A549 (cell line): ENCODE measurements at regions not wholly inside any gene's neighbourhood (a gene's known extent, or its start where the extent isn't known, plus 50 kb on each side); places are given as distances from the start of the nearest gene placed in this dataset.

Source experiments
- ATAC-seq, 2 experiments: fragments of 200-7000 bp in 1 of 2; fragments of >200 bp in 1 of 2; cut with Nextera tagmentation in 1 of 2; cut with Tn5 transposase in 1 of 2; 3 replicates each; pipeline versions ENCODE4 v1.8.0 to v1.9.1; 2018 to 2020; ENCODE audit warnings: mild to moderate bottlenecking in 1 of 2, moderate library complexity in 1 of 2
- CTCF ChIA-PET: fragments of 300-600 bp; sonication (Branson Sonifier 250); formaldehyde crosslinking; extraction: SDS; loops from one replicate; lab custom pipeline; 2021; ENCODE audit warnings: antibody characterized with exemption, inconsistent platforms; lab: Yijun Ruan, JAX
- POLR2A ChIA-PET: fragments of 350-600 bp; formaldehyde crosslinking; extraction: SDS; loops from one replicate; lab custom pipeline; 2021; ENCODE audit warnings: antibody characterized with exemption, inconsistent platforms; lab: Yijun Ruan, JAX
- DNase-seq, 2 experiments: peaks; one replicate each; pipeline versions ENCODE4 v3.0.0 to v3.0.0-alpha.2; 2011 to 2016; ENCODE audit warnings: low read depth in 1 of 2, low spot score in 1 of 2
- FAIRE-seq: peaks from 2 replicates; lab custom pipeline; 2011; peaks lifted over from hg19 to GRCh38; lab: Jason Lieb, UNC
- H3K27ac ChIP-seq, 2 experiments: fragments of >200 bp; sonication (Bioruptor Twin); formaldehyde crosslinking; 3 replicates each; pipeline ENCODE4 v1.5.1; 2016 to 2017
- H3K4me1 ChIP-seq: fragments of >200 bp; sonication (Bioruptor Twin); formaldehyde crosslinking; 3 replicates; pipeline ENCODE4 v1.6.1; 2016
- H3K4me2 ChIP-seq: fragments of >200 bp; sonication (Bioruptor Twin); formaldehyde crosslinking; 3 replicates; pipeline ENCODE4 v1.6.1; 2016
- H3K4me3 ChIP-seq: fragments of >200 bp; sonication (Bioruptor Twin); formaldehyde crosslinking; 3 replicates; pipeline ENCODE4 v1.5.1; 2016
- H3K9me3 ChIP-seq: fragments of >200 bp; sonication (Bioruptor Twin); formaldehyde crosslinking; 3 replicates; pipeline ENCODE4 v1.6.1; 2016
- CBX2 ChIP-seq: fragments of 200-600 bp; sonication (generic); IDR thresholded peaks from 2 replicates; pipeline ENCODE4 v1.6.1; 2016; ENCODE audit warnings: low read depth, mild to moderate bottlenecking, borderline replicate concordance
- CEBPB ChIP-seq, 2 experiments: fragments of >200 bp in 1 of 2; sonication (Bioruptor Twin) in 1 of 2; formaldehyde crosslinking in 1 of 2; IDR thresholded peaks; 2 replicates each; pipeline ENCODE4 v1.6.1; 2012 to 2016
- CHD4 ChIP-seq: fragments of 200-600 bp; sonication (generic); IDR thresholded peaks from 2 replicates; pipeline ENCODE4 v1.6.1; 2016; ENCODE audit warnings: antibody characterized with exemption, mild to moderate bottlenecking, borderline replicate concordance
- EHMT2 ChIP-seq: fragments of 200-600 bp; sonication (generic); IDR thresholded peaks from 2 replicates; pipeline ENCODE4 v1.6.1; 2016; ENCODE audit warnings: antibody characterized with exemption, low read depth, mild to moderate bottlenecking, moderate library complexity
- ESRRA ChIP-seq: fragments of 150-350 bp; IDR thresholded peaks from 2 replicates; pipeline ENCODE4 v1.6.1; 2014; ENCODE audit warnings: mild to moderate bottlenecking, low read length, borderline replicate concordance
- FOSB ChIP-seq: fragments of 250-450 bp; sonication (Bioruptor Pico); IDR thresholded peaks from 2 replicates; pipeline ENCODE4 v1.5.0; 2020; ENCODE audit warnings: mild to moderate bottlenecking, moderate library complexity
- FOXS1 ChIP-seq: fragments of 250-450 bp; sonication (Bioruptor Pico); IDR thresholded peaks from 2 replicates; pipeline ENCODE4 v1.5.0; 2020; ENCODE audit warnings: mild to moderate bottlenecking, moderate library complexity
- GATA3 ChIP-seq: IDR thresholded peaks from 2 replicates; pipeline ENCODE4 v1.6.1; 2012; ENCODE audit warnings: borderline replicate concordance
- HEYL ChIP-seq: fragments of 250-450 bp; sonication (Bioruptor Pico); IDR thresholded peaks from 2 replicates; pipeline ENCODE4 v1.8.0; 2021; ENCODE audit warnings: mild to moderate bottlenecking, moderate library complexity
- HOXA7 ChIP-seq: fragments of 250-450 bp; sonication (Bioruptor Pico); IDR thresholded peaks from 2 replicates; pipeline ENCODE4 v1.5.0; 2020; ENCODE audit warnings: mild to moderate bottlenecking, moderate library complexity
- HOXB13 ChIP-seq: fragments of 250-450 bp; sonication (Bioruptor Pico); IDR thresholded peaks from 2 replicates; pipeline ENCODE4 v1.5.0; 2020; ENCODE audit warnings: low read depth, mild to moderate bottlenecking, moderate library complexity
- JUN ChIP-seq, 2 experiments: fragments of >200 bp; sonication (Bioruptor Twin); formaldehyde crosslinking; IDR thresholded peaks; 2 replicates in 1 of 2; 3 replicates in 1 of 2; pipeline ENCODE4 v1.6.1; 2016 to 2017
- MAFK ChIP-seq: fragments of 450-650 bp; IDR thresholded peaks from 2 replicates; pipeline ENCODE4 v1.6.1; 2014; ENCODE audit not compliant: partially characterized antibody
- NFE2L2 ChIP-seq: fragments of 150-350 bp; conservative IDR thresholded peaks from 2 replicates; pipeline ENCODE4 v1.6.1; 2014; ENCODE audit warnings: low read length
- NR3C1 ChIP-seq: fragments of >200 bp; sonication (Bioruptor Twin); formaldehyde crosslinking; IDR thresholded peaks from 3 replicates; pipeline ENCODE4 v1.6.1; 2017
- PHF8 ChIP-seq: fragments of 200-600 bp; sonication (generic); IDR thresholded peaks from 2 replicates; pipeline ENCODE4 v1.6.1; 2016; ENCODE audit warnings: low read depth, mild to moderate bottlenecking, antibody characterized with exemption, moderate library complexity, borderline replicate concordance
- RAD21 ChIP-seq, 2 experiments: fragments of >200 bp in 1 of 2; sonication (Bioruptor Twin) in 1 of 2; formaldehyde crosslinking in 1 of 2; IDR thresholded peaks in 1 of 2; conservative IDR thresholded peaks in 1 of 2; 2 replicates in 1 of 2; 3 replicates in 1 of 2; pipeline ENCODE4 v1.6.1; 2012 to 2018; ENCODE audit warnings: inconsistent platforms in 1 of 2
- SREBF2 ChIP-seq: fragments of 450-650 bp; IDR thresholded peaks from 2 replicates; pipeline ENCODE4 v1.6.1; 2014; ENCODE audit warnings: mild to moderate bottlenecking, moderate library complexity
- TFCP2L1 ChIP-seq: fragments of 250-450 bp; sonication (Bioruptor Pico); IDR thresholded peaks from 2 replicates; pipeline ENCODE4 v1.5.0; 2021; ENCODE audit warnings: mild to moderate bottlenecking
- ZFP36 ChIP-seq: fragments of 450-650 bp; IDR thresholded peaks from 2 replicates; pipeline ENCODE4 v1.6.1; 2014; ENCODE audit warnings: borderline replicate concordance; ENCODE audit not compliant: partially characterized antibody
- WGBS: methylation state at CpG from one replicate; pipeline ENCODE4 v1.1.6; 2017; ENCODE audit errors: missing lambda C conversion rate; 5-methylcytosine and 5-hydroxymethylcytosine counted together
- TF ChIP-seq, protein P1 (sequence below): IDR thresholded peaks from 2 replicates; pipeline ENCODE4 v1.6.1; 2012
- TF ChIP-seq, protein P2 (sequence below): fragments of 450-650 bp; IDR thresholded peaks from 2 replicates; pipeline ENCODE4 v1.6.1; 2014; ENCODE audit warnings: antibody characterized with exemption
- TF ChIP-seq, protein P3 (sequence below): fragments of 250-450 bp; sonication (Bioruptor Pico); IDR thresholded peaks from 2 replicates; pipeline ENCODE4 v1.5.0; 2021; ENCODE audit warnings: mild to moderate bottlenecking, moderate library complexity, borderline replicate concordance
- TF ChIP-seq, protein P4 (sequence below): IDR thresholded peaks from 2 replicates; pipeline ENCODE4 v1.6.1; 2012
- TF ChIP-seq, protein P5 (sequence below): fragments of 200-600 bp; sonication (generic); IDR thresholded peaks from 2 replicates; pipeline ENCODE4 v1.6.1; 2016; ENCODE audit warnings: antibody characterized with exemption, mild to moderate bottlenecking, moderate library complexity
- TF ChIP-seq, protein P6 (sequence below): fragments of >200 bp; sonication (Bioruptor Twin); formaldehyde crosslinking; IDR thresholded peaks from 3 replicates; pipeline ENCODE4 v1.5.1; 2016

DNA sequence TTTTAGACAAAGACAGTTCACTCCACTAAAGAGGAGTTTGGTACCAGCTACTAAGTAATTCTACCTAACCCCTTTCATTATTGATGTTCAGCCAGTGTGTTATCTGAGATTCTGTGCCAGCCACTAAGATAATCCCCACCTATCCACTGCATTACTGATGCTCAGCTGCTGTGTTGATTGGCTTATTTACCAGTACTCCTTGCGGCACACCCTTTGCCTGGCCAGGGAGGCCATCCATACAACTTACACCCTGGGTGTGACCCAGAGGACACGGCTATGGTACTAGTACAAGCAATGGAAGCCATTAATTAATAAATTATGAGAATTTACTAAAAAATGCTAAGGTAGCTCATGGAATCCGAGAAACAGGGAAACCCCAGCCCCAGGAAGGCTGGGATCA, 290.7 kb upstream of the CTNNB1 start:
- Histone ChIP-seq H3K4me2 (no peak overlapping the region), H3K27ac (no peak overlapping the region), H3K4me1 (peaks cover 19% of the 10 kb centered on the region), H3K4me3 (no peak overlapping the region), H3K9me3 (no peaks in the 10 kb centered on the region)
- WGBS, result 79% methylated on average over 3 of the region's 3 CpGs
- TF ChIP-seq NR3C1 (no peak), HOXA7 (CRISPR knock-in tag) (no peak), GATA3 (no peak), CEBPB (IDR thresholded peaks at IDR 0.05) (no peak), SREBF2 (no peak), PHF8 (no peak), ESRRA (no peak), EHMT2 (no peak)
- TF ChIP-seq, protein P1, sequence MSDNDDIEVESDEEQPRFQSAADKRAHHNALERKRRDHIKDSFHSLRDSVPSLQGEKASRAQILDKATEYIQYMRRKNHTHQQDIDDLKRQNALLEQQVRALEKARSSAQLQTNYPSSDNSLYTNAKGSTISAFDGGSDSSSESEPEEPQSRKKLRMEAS, result no peak
- TF ChIP-seq, protein P2, sequence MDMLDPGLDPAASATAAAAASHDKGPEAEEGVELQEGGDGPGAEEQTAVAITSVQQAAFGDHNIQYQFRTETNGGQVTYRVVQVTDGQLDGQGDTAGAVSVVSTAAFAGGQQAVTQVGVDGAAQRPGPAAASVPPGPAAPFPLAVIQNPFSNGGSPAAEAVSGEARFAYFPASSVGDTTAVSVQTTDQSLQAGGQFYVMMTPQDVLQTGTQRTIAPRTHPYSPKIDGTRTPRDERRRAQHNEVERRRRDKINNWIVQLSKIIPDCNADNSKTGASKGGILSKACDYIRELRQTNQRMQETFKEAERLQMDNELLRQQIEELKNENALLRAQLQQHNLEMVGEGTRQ, result no peak
- TF ChIP-seq, protein P3, sequence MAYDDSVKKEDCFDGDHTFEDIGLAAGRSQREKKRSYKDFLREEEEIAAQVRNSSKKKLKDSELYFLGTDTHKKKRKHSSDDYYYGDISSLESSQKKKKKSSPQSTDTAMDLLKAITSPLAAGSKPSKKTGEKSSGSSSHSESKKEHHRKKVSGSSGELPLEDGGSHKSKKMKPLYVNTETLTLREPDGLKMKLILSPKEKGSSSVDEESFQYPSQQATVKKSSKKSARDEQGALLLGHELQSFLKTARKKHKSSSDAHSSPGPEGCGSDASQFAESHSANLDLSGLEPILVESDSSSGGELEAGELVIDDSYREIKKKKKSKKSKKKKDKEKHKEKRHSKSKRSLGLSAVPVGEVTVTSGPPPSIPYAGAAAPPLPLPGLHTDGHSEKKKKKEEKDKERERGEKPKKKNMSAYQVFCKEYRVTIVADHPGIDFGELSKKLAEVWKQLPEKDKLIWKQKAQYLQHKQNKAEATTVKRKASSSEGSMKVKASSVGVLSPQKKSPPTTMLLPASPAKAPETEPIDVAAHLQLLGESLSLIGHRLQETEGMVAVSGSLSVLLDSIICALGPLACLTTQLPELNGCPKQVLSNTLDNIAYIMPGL (CRISPR knock-in tag), result no peak
- FAIRE-seq (no peak), ATAC-seq (no peak), DNase-seq (no peak)
- CTCF ChIA-PET, result no interaction called here
- POLR2A ChIA-PET, result no interaction called here

DNA sequence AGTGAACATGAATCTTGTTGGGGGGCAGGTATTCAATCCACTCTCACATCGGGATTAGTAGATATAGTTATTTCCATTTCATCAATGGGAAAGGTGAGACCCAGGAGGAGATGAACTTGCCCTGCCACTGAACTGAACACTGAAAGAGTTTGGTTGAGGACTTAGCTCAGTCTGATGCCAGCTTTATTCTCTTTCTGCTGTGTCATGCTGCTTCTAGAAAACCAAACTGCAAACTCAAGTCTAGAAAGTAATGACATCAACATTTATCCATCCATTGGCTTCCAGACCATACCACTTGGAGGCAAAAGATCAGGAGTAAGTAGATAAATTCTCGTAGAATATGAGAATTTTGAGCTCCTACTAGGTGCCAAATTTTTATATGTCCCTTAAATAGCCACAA, 288.0 kb upstream of the CTNNB1 start:
- DNase-seq (peak in 1 of 2 experiments; percentile 33), FAIRE-seq (no peak), ATAC-seq (peak in 1 of 2 experiments; percentile 42; a peak in 2 of 6 replicates)
- WGBS, result 81% methylated on average over 2 of the region's 2 CpGs
- POLR2A ChIA-PET, result no interaction called here
- CTCF ChIA-PET, result no interaction called here
- Histone ChIP-seq H3K27ac (peak overlapping the region; percentile 46 to 50), H3K4me3 (no peak overlapping the region), H3K4me2 (peak overlapping the region; percentile 17; the same call in 2 of the 3 replicates), H3K9me3 (no peaks in the 10 kb centered on the region), H3K4me1 (peaks cover 19% of the 10 kb centered on the region)
- TF ChIP-seq MAFK (peak; percentile 76), NFE2L2 (peak; percentile 54), CHD4 (no peak)

DNA sequence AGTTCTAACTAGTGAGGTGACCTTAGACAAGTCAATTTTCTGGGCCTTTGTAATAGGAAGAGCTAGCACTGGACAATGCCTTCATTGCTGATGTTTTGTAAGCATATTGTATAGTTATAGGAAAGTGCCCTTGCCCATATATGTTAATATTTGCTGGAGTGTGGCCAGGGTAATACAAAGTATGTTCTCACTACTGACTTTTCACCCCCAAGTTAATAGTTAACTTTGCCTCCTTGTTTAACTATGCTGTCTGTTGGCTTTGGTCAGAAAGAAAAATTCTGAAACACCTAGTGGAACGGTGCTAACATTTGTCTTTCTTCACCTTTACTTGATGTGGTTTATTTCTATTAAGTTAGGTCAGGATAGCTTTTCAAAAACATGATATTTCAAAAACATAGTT, 287.4 kb upstream of the CTNNB1 start:
- DNase-seq (no peak), ATAC-seq (peak in 1 of 2 experiments; percentile 50; a peak in 3 of 6 replicates), FAIRE-seq (no peak)
- Histone ChIP-seq H3K4me1 (peaks cover 19% of the 10 kb centered on the region), H3K4me2 (peak overlapping the region; percentile 17), H3K27ac (peak overlapping the region; percentile 46 to 50; a peak in 5 of 6 replicates), H3K9me3 (no peaks in the 10 kb centered on the region), H3K4me3 (no peak overlapping the region)
- ChIA-PET POLR2A (no interaction called here), CTCF (no interaction called here)
- 3% methylated on average over 1 of the region's 1 CpG for WGBS
- TF ChIP-seq NFE2L2 (no peak), RAD21 (conservative IDR thresholded peaks at IDR 0.05 in 1 of 2, IDR thresholded peaks at IDR 0.05 in 1 of 2) (no peak), HEYL (CRISPR knock-in tag) (no peak), JUN (IDR thresholded peaks at IDR 0.05) (no peak), ESRRA (no peak), CBX2 (no peak), TFCP2L1 (CRISPR knock-in tag) (no peak), HOXA7 (CRISPR knock-in tag) (no peak), FOSB (no peak), ZFP36 (no peak), FOXS1 (CRISPR knock-in tag) (no peak), HOXB13 (CRISPR knock-in tag) (no peak)
- TF ChIP-seq, protein P4, sequence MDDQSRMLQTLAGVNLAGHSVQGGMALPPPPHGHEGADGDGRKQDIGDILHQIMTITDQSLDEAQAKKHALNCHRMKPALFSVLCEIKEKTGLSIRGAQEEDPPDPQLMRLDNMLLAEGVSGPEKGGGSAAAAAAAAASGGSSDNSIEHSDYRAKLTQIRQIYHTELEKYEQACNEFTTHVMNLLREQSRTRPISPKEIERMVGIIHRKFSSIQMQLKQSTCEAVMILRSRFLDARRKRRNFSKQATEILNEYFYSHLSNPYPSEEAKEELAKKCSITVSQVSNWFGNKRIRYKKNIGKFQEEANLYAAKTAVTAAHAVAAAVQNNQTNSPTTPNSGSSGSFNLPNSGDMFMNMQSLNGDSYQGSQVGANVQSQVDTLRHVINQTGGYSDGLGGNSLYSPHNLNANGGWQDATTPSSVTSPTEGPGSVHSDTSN, result no peak
- TF ChIP-seq, protein P5, sequence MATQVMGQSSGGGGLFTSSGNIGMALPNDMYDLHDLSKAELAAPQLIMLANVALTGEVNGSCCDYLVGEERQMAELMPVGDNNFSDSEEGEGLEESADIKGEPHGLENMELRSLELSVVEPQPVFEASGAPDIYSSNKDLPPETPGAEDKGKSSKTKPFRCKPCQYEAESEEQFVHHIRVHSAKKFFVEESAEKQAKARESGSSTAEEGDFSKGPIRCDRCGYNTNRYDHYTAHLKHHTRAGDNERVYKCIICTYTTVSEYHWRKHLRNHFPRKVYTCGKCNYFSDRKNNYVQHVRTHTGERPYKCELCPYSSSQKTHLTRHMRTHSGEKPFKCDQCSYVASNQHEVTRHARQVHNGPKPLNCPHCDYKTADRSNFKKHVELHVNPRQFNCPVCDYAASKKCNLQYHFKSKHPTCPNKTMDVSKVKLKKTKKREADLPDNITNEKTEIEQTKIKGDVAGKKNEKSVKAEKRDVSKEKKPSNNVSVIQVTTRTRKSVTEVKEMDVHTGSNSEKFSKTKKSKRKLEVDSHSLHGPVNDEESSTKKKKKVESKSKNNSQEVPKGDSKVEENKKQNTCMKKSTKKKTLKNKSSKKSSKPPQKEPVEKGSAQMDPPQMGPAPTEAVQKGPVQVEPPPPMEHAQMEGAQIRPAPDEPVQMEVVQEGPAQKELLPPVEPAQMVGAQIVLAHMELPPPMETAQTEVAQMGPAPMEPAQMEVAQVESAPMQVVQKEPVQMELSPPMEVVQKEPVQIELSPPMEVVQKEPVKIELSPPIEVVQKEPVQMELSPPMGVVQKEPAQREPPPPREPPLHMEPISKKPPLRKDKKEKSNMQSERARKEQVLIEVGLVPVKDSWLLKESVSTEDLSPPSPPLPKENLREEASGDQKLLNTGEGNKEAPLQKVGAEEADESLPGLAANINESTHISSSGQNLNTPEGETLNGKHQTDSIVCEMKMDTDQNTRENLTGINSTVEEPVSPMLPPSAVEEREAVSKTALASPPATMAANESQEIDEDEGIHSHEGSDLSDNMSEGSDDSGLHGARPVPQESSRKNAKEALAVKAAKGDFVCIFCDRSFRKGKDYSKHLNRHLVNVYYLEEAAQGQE, result no peak
- TF ChIP-seq, protein P6, sequence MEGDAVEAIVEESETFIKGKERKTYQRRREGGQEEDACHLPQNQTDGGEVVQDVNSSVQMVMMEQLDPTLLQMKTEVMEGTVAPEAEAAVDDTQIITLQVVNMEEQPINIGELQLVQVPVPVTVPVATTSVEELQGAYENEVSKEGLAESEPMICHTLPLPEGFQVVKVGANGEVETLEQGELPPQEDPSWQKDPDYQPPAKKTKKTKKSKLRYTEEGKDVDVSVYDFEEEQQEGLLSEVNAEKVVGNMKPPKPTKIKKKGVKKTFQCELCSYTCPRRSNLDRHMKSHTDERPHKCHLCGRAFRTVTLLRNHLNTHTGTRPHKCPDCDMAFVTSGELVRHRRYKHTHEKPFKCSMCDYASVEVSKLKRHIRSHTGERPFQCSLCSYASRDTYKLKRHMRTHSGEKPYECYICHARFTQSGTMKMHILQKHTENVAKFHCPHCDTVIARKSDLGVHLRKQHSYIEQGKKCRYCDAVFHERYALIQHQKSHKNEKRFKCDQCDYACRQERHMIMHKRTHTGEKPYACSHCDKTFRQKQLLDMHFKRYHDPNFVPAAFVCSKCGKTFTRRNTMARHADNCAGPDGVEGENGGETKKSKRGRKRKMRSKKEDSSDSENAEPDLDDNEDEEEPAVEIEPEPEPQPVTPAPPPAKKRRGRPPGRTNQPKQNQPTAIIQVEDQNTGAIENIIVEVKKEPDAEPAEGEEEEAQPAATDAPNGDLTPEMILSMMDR, result no peak
